ENCODE measurements at regions not wholly inside any gene's neighbourhood (a gene's known extent, or its start where the extent isn't known, plus 50 kb on each side); places are given as distances from the start of the nearest gene placed in this dataset.

GRCh38 chr2:223114170-223114569, 62.2 kb downstream of the KCNE4 start:
- TF ChIP-seq CTCF (IDR thresholded peaks at IDR 0.05 in 4 of 5, conservative IDR thresholded peaks at IDR 0.05 in 1 of 5) (no peak), POLR2A (IDR thresholded peaks at IDR 0.05) (no peak)

Data from gastrocnemius medialis (tissue), 4 donors.